Stimulated activated CD8-positive, alpha-beta memory T cell treated with anti-CD3 and anti-CD28 coated beads, Interleukin-15, amount 100 ng/mL, for 48 hours (primary cell): ENCODE measurements at regions not wholly inside any gene's neighbourhood (a gene's known extent, or its start where the extent isn't known, plus 50 kb on each side); places are given as distances from the start of the nearest gene placed in this dataset.

ENCODE experiments used
- DNase-seq, 2 donors: peaks; one replicate each; pipeline ENCODE4 v3.0.0-alpha.2; 2020; ENCODE audit warnings: low read depth in 2 of 2

DNA sequence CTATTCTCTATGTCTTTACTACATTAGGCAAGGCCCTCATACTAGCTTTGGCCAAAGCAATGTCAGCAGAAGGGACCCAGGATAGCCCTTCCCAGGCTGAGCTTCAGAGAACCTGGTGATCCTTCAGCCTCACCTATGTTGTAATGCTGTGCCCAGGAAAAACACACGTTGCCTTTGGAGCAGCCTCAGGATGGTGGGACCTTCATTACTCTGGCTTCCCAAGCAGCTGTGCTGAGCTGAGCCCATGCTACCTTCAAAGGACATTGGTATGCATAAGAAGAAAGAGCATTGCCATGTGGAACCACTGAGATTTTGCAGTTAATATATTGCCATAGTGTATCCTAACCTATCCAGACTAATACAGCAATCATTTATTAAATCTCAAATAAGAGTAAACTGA is 756.4 kb upstream of the ID2 start:
- no peak for DNase-seq

DNA sequence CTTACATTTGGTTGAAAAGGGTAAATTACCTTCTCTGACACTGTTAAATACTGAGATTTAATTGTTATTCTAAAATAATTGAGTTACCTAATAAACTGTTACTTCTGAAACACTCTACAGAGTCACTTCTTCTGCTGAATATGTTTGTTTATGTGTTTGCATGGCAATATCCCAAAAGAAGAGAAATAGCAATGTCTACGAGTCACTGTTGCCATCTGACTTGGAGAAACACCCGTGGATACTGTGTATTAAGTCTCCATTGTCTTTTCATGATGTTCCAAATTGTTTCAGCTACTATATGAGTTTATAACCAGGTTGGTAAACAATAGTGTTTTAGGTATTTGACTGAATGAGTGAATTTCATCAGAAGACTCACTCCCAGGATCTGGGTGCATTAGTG is 754.2 kb upstream of the ID2 start:
- DNase-seq: no peak

DNA sequence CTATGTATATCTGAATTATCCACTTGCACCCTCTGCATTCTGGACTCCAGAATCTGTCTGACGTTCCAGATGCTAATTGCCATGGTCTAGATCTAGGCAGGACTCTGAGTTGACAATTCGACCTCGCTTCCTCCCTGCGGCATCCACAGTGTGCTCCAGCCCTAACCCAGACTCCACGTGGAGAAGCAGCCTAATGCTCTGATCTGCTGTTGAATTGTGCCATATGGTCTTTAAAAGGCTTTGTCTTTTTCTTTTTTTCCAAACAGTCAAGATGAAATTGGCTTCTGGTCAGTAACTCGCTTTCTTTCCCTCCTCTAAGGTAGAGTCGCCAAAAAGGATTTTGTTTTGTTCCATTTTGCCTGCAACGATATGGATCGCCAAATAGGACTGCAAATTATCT is 752.6 kb upstream of the ID2 start:
- no peak for DNase-seq

GRCh38 chr2:7930800-7931635 is 750.8 kb upstream of the ID2 start:
- no peak for DNase-seq

DNA sequence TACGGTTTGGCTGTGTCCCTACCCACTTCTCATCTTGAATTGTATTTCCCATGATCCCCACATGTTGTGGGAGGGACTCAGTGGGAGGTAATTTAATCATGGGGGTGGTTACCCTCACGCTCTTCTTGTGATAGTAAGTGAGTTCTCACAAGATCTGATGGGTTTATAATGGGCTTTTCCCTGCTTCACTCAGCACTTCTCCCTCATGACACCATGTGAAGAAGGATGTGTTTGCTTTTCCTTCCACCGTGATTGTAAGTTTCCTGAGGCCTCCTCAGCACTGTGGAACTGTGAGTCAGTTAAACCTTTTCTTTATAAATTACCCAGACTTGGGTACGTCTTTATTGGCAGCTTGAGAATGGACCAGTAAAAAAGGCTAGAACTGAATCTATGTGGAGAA is 750.0 kb upstream of the ID2 start:
- DNase-seq: no peak

DNA sequence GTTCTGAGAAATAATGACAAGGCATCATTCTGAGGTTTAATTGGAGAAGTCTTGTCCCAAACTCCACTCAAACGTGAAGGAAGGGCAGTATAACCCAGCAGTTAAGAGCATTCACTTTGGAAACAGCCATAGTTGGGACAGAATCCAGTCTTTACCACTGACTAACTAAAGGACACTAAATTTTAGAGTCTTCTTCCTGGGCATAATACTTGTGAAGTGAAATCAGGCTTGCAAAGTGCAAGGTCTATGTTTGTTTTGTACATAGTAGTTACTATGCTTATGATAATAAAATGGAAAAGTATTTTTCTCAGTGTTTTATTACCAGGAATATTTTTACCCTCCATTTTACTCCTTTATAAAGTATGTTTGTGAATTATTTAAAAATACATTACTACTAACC is 748.2 kb upstream of the ID2 start:
- no peak for DNase-seq

DNA sequence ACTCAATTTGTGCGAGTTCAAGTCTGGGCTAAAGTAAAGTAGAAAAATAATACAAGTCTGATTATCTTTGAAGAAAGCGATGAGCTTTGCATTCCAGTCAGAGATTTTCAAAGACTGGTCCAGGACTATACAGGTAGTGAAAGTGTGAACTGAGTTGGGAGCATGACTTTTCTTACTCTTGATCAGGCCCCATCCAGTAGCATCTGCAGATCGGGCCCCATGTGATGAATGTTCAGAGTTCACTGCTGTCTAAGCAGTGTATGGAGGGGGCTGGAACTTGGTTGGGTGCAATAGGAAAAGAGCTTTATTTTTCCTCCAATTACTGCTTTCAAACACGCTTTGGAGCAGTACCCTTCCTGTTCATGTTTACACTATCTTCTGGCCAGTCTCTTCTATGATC is 747.4 kb upstream of the ID2 start:
- no peak for DNase-seq

DNA sequence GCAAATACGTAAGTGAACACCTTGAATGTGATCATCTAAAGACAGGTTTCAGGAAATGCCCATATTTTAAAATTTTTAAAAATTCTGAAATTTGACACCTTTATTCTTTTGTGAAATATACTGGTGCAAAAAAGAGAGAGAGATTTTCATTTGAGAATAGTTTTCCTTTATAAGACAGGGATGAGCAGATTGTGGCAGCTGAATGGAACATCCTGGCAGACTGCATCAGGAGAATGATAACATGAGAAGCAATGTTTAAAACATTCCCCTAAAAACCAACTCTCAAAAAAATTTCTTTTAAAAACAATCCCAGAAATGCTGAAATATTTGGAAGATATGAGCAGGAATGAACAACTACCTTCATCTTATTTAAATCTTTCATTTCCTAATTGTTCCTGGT is 744.8 kb upstream of the ID2 start:
- no peak for DNase-seq

DNA sequence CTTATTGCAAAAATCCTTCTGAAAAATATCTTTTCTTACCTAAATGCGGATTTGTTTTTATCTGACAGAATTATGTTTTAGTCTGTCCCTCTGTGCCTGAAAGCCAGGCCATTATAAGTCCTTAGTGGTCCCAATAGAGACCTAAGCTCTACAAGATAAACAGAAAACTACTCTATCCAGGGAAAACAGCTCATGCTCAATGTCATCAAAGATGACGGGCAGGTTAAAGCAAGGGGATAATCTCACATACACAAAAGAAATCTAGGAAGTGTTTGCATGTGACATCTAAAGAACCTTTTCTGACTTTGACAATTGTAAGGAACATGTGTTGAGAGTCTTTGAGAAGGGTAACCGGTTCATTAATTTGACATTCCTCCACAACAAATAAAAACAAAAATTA is 741.1 kb upstream of the ID2 start:
- no peak for DNase-seq

DNA sequence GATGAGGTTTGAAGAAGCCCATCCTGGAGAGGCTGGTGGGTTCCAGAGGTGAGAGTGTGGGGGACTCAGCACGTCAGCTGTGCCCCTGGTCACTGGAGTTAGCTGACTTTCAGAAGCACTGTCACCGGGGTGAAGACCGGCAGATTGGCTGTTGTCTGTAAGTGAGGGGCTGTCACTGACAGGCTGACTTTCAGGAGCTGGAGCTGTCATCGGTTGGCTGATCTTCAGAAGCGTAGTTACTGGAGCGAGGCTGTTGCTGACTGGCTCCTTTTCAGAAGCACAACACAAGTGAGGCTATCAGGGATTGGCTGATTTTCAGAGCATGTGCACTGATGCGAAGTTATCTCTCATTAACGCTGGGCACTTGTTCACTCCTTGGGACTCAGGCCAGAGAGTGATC is 738.4 kb upstream of the ID2 start:
- DNase-seq: no peak

GRCh38 chr2:7945026-7945425 is 736.8 kb upstream of the ID2 start:
- DNase-seq: no peak

DNA sequence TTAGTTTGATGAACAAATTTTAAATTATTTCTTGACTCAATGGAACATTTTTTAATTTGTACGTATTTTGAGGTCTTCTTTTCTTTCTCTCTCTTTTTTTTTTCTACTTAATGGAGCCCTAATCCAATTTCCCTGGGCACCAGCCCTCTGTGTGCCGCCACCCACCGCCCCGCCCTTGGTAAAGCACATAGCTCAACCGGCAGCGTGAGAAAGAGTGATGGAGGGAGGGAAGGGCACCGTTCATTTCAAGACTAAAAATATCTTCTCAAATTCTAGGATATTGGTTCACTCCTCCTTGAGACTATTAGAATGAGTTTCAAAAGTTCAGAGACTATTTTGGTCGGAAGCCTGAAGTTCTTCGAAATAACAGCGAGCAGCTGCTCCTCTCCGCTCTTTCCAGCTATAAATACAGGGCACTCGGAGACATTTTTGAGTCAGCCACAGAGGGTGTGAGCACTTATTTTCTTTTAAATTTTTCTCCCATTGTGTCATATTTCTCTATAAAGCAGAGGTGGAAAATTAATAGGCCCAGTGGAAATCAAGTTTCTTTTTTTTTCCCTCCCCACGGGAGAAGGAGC is 731.7 kb upstream of the ID2 start:
- DNase-seq: no peak

GRCh38 chr2:7951001-7951400 is 730.9 kb upstream of the ID2 start:
- DNase-seq: no peak

DNA sequence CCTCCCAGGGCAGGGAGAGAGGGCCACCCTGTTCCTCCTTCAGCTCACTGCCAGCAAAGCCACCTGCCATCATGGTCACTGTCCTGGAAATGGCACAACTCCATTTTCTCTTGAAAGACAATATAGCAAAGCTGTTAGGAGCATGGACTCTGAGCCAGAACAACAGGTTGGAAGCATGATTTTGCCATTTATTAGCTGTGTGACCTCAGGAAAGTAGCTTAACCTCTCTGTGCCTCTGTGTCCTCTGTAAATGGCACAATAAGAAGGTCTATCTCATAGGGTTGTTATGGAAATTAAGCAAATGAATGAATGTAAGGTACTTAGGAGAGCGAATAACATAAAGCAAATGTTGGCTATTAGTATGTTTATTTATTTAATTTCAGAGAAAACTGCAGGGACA is 730.4 kb upstream of the ID2 start:
- DNase-seq: no peak

GRCh38 chr2:7952046-7952745 is 729.7 kb upstream of the ID2 start:
- no peak for DNase-seq

DNA sequence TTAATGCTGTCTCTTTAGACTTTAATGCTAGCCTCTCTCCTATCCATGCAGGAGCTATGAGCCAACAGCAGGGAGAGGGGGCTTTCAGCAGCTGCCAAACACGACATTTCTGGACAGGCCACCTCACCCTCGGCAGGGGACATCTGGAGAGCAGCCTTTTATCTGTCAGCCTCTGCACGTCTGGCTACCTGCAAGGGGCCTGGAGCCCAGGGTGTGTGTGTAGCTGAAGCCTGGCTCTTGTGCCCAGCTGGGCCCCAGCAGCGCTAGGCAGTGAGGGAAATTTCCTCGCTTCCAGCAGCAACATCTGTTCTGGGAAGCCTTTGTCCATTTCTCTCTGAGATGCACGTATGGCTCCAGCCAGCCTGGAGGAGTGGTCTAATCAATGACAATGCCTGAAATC is 728.7 kb upstream of the ID2 start:
- DNase-seq: no peak

DNA sequence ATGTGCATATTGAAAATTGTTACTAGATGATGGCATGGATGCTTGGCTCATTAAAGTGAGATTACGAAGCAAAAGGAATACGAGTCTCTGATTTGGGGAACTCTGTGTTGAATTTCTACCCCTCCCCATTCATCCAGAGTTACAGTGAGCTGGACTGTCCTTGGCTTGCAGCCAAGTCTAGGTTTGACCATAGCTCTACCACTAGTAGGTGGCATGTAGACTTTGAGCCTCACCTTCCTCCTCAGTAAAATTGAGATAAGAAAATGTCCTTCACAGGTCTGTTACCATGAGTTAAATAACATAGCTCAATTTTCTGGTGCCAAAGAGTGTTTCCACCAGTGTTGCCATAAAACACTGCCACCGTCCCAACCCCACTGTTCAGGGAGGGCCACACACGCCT is 727.6 kb upstream of the ID2 start:
- no peak for DNase-seq

DNA sequence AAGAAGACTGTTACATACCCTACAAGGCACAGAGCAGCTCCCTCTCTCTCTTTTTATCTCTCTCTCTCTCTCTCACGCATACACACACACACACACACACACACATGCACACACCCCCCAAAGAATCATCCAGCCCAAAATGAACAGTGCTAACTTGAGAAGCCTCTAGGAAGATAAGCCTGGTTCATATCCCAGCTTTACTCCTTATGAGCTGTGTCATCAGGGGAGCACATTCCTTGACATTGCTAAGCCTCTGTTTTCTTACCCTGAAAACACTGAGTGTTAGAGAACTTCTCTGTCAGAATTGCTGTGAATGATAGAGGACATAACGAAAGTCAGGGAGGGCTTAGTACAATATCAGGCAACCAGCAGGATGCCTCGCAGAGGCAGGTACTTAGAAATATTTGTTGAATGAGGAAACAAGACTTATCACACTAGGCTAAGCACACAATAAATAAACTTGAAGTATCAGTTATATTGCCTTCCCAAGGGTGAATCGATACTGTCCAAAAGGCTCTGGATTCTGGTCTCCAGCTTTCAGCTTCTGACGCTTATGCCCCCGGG is 725.6 kb upstream of the ID2 start:
- DNase-seq: no peak

- no peak for DNase-seq
Measured at GRCh38 chr2:7961550-7961949, 720.3 kb upstream of the ID2 start.

DNA sequence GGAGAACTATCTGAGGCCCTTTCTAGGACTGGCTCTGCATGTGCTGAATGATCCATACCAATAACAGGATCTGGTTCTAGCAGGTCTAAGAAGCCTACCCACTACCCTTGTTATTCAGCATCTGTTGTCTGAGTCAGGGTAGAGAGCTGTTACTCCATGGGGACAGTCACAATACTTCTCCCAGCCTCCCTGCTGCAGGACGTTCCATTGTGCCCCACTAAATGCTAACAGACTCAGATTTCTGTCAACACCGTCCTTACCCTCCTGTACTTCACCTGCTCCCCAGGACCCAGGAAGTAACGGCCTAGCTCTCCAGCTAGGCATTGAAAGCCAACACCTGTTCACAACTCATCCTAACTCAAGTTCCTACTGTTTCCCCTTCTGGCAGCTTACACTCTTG is 719.7 kb upstream of the ID2 start:
- DNase-seq: no peak

DNA sequence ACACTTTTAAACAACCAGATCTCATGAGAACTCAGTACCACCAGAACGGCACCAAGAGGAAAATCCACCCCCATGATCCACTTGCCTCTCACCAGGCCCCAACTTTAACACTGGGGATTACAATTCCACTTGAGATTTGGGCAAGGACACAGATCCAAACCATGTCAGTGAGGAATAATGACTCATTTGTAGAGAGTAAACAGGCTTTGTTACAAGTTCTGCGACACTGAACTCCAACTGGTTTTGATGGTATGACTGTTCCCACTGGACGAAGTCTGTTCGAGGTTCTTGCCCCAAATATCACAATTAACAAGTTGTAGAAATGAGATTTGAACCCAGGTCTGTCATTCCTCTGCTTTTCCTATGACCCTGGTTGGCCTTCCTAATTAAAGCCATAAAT is 718.1 kb upstream of the ID2 start:
- no peak for DNase-seq

DNA sequence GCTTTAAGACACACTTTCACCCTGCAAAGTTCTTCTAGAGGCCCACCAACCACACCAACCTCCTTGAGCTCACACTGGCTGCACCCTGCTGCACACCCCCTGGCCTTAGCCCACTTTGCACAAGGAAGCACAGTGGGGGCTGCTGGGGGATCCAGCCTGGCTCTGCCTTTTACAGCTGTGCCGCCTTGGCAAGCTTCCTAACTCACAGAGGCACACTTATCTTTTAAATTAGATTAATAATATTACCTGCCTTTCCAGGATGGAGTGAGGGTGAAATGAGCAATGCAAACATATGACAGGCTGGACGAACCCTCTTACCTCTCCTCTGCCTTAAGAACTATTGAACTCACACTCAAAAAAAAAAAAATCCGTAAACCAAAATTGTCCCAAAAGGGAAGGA is 715.8 kb upstream of the ID2 start:
- DNase-seq: no peak
